ENCODE measurements at regions not wholly inside any gene's neighbourhood (a gene's known extent, or its start where the extent isn't known, plus 50 kb on each side); places are given as distances from the start of the nearest gene placed in this dataset.

DNA sequence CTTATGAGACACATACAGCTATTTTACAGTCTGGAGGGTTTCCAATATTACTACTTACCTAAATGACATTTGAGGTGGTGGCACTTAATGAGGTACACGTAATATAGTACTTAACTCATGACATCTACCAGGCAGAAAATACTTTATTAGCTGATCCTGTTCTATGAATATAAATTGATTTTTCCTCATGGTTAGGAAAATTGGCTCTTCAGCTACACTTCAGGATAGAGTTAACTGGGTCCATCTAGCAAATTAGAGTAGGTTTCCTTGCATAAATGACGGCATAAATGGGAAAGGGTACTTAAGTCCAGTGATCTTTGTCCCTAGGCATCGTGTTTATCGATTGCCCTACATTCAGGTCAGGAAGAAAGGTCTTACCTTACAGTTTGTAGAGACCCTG, 988.8 kb upstream of the TMPRSS15 start:
- TF ChIP-seq EZH2 (IDR thresholded peaks at IDR 0.05; ENCODE audit: insufficient read depth, poor library complexity, severe bottlenecking), result no peak
- no peak for TF ChIP-seq EZH2phosphoT487 (IDR thresholded peaks at IDR 0.05; ENCODE audit: insufficient read depth, low read depth)
